Hepatic stellate cell (primary cell): ENCODE measurements at regions not wholly inside any gene's neighbourhood (a gene's known extent, or its start where the extent isn't known, plus 50 kb on each side); places are given as distances from the start of the nearest gene placed in this dataset.
A peak's percentile ranks its signal among the peaks of the same experiment; 100 is the strongest.

Experiments used
- DNase-seq: peaks from one replicate; pipeline ENCODE4 v3.0.0; 2011; ENCODE audit warnings: low spot score

GRCh38 chr4:56757821-56758411 lies 63.6 kb downstream of the SPINK2 start:
- DNase-seq, result peak; percentile 87

- DNase-seq, result peak; percentile 89
These were observed 64.2 kb downstream of the SPINK2 start for GRCh38 chr4:56757261-56757746.

- DNase-seq, result no peak
These were observed 65.6 kb downstream of the SPINK2 start for GRCh38 chr4:56755901-56756300.

- DNase-seq, result no peak
These were observed 68.5 kb downstream of the SPINK2 start for GRCh38 chr4:56752985-56753384.

GRCh38 chr4:56750231-56750630 lies 69.1 kb upstream of the HOPX start:
- DNase-seq, result no peak

- no peak for DNase-seq
These were observed 67.2 kb upstream of the HOPX start for GRCh38 chr4:56748271-56748670.

- no peak for DNase-seq
These were observed 65.5 kb upstream of the HOPX start for GRCh38 chr4:56746639-56747038.

- no peak for DNase-seq
These were observed 63.9 kb upstream of the HOPX start for GRCh38 chr4:56745042-56745441.

GRCh38 chr4:56744030-56744429 lies 62.9 kb upstream of the HOPX start:
- no peak for DNase-seq

- DNase-seq, result no peak
These were observed 62.5 kb upstream of the HOPX start for GRCh38 chr4:56743550-56743949.

GRCh38 chr4:56742080-56742871 lies 61.2 kb upstream of the HOPX start:
- peak; percentile 60 for DNase-seq

- no peak for DNase-seq
These were observed 60.5 kb upstream of the HOPX start for GRCh38 chr4:56741595-56741994.

GRCh38 chr4:56739066-56739777 lies 58.1 kb upstream of the HOPX start:
- no peak for DNase-seq

GRCh38 chr4:56737666-56738065 lies 56.6 kb upstream of the HOPX start:
- DNase-seq, result no peak

GRCh38 chr4:56733352-56733751 lies 52.3 kb upstream of the HOPX start:
- no peak for DNase-seq

- DNase-seq, result no peak
These were observed 51.2 kb upstream of the HOPX start for GRCh38 chr4:56732301-56732700.

GRCh38 chr4:56731857-56732256 lies 50.8 kb upstream of the HOPX start:
- DNase-seq, result no peak
